A204.1 (cell line): ENCODE measurements at regions not wholly inside any gene's neighbourhood (a gene's known extent, or its start where the extent isn't known, plus 50 kb on each side); places are given as distances from the start of the nearest gene placed in this dataset.

ENCODE experiments used
- FAIRE-seq: peaks from 2 replicates; lab custom pipeline; 2012; peaks lifted over from hg19 to GRCh38; lab: Jason Lieb, UNC

DNA sequence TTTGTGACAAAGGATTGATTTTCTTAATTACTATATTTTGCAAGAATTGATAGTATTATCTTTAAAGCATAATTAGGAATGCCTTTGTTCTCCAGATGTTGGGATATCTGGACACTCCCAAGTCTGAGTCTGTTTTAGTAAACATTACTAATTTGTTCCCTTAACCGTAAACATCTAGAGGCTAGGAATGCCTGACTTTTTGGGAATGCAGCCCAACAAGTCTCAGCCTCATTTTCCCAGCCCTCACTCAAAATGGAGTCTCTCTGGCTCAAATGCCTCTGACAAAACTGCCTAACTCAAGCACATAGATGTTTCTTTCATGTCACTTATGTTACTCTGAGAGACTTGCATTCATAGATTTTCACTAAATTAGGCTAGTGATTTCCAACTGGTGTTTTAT, 297.0 kb upstream of the CLNK start:
- FAIRE-seq: no peak

DNA sequence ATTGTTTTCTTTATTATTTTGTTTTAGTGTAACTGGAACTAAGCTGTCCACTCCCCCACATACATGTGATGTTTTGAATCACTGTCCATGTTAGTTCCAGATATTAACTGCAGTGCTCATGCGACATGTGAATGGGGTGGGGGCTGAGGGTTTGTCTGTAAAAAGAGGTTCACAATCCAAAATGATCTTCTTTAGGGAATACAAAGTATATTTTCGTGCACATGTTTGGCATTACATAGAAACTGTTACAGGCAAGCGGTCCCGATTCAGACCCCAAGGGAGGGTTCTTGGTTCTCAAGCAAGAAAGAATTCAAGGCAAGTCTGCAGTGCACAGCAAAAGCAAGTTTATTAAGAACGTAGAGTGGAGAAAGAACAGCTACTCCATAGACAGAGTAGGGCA, 296.5 kb upstream of the CLNK start:
- FAIRE-seq: no peak

DNA sequence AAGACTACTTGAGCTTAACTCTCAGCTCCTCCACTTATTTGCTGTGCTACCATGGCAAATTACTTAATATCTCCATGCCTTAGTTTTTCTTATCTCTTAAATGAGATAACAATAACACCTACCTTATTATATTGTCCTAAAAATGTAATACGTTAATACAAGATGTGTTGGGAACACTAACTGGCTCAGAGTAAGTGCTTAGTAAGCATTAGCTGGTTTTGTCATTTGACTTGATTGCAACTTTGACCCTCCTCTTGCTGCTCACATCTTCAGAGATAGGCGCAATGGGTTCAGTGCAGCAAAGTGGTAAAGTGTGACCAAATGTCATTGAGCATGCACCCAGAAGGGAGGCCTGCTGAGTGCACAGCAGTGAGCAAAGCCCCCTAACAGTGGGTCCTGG, 294.5 kb upstream of the CLNK start:
- no peak for FAIRE-seq

DNA sequence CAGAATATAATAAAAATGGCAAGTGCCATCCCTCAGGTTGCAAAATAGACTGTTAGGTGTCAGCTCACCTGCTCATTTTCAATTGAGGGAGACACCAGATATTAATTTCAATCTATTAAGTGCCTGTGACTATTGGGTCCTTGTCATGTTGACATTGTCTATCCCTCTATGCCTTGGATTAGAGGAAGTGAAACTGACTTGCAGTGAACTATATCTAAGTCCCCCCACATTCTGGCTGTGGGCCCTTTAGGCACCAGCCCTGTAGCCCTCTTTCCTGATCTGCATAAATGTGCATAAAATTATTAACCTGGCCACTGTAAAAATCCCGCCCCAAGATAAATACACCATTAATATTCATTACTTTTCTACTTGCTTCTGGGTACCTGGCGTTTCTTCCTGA, 293.0 kb upstream of the CLNK start:
- FAIRE-seq: no peak

DNA sequence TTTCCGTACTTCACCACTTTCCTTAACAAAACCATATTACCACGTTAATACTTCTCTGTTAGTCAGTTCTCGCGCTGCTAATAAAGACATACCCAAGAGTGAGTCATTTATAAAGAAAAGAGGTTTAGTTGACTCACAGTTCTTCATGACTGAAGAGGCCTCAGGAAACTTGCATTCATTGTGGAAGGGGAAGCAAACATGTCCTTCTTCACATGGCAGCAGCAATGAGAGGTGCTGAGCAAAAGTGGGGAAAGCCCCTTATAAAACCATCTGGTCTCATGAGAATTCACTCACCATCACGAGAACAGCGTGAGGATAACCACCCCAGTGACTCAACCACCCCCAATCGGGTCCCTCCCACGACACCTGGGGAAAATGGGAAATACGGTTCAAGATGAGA, 289.8 kb upstream of the CLNK start:
- no peak for FAIRE-seq

DNA sequence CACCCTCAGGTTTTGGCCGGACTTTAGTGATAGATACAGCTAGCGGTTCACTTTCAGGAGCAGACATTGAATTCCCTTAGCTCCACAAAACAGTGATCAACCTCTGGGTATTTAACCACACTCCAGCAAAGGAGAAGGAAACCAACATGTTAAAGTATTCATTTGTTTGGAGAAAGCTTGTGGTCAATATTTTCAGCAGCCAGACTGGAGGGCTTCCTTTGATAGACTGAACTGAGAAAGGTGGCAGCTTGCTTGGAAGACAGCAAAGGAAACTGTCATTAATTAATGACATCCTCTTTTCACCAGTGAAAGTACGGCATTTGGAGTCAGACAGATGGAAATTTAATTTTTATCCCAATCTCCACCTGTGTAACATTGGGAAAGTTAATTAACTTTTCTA, 289.1 kb upstream of the CLNK start:
- FAIRE-seq: no peak

DNA sequence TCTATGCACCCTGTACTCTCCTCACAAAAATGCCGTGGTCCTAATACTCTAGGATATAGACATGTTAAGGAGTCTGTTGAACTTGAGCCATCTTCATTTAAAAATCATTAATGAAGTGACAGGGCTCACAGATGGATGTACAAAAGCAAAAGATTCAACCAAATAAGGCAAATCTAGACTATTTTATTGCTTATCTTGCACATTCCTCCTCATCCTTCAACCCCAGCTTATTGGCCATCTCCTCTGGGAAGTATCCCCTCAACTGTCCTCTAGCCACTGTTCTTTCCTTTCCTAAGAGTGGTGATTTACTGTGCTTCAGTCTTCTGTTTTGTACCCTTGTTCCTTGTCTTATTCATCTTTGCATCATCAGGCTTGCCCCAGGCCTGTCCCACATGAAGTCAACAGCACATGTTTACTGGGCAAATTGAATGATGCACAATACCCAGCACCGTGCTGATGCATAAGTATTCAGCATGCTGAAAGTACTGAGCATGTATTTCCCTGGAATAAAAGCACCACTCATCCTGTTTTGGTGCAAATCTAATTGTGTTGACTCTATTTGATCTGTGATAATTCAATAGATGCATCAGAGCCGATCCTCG, 287.3 kb upstream of the CLNK start:
- no peak for FAIRE-seq

DNA sequence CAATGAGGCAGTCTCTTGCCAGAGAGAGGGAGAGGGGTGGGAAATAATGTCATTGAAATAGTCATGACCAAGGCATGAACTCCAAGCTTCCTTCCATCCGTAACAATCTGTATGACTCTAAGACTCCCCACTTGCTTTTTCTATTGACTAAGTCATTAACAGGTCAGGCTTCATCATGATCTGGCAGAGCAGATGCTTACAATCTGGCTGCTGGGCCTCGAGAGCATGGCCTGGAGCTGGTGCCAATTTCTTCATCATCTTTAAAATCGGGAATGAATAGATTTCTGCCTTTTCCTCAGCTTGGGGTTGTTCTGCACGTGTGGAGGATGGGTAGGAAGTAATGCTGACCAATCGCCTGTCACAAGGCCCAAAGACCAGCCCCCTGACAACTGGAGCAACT, 280.6 kb upstream of the CLNK start:
- FAIRE-seq: no peak

DNA sequence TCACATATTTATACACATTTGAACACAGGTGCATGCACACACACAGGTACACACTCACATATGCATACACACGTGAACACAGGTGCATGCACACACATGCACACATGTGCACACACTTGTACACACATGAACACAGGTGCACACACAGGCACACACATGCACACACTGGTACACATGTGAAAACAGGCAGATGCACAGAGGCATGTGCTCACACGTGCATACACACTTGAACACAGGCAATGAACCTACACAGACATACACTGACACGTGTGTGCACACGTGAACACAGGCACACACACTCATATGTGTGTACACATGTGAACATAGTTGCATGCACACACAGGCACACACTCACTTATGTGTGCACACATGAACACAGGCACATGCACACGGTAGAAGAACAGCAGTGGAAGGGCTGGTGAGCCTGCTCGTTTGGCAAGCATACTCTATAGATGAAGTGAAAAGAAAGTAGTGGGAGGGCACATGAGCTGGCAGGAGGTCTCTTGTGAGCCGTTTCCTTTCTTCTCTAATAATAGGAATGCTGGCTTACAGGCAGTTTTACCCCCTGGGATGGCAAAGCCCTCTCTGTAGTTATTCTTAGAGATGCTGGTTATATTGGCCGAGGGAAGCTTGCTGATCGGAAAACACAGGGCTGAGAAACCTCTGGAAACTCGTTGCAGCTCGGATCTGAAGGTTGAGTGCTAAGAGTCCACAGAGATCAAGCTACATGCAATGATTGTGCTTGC, 279.6 kb upstream of the CLNK start:
- FAIRE-seq: no peak

DNA sequence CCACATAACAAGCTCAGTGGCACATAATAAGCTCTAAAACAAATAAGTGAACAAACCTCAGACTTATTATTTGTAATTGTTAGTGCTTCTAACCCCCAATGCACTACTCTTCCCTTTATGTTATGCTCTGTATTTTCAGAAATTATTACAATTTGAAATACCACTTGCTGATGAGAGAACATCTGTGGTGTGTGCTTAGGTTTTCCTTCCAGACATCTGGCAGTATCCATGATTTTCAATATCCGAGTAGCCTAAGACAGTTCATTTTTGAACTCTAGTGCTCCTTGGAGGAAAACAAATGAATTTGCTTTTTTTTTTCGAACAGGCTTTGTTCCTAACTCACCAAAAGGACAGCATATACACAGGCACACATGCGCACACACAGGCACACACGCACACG, 278.7 kb upstream of the CLNK start:
- no peak for FAIRE-seq

DNA sequence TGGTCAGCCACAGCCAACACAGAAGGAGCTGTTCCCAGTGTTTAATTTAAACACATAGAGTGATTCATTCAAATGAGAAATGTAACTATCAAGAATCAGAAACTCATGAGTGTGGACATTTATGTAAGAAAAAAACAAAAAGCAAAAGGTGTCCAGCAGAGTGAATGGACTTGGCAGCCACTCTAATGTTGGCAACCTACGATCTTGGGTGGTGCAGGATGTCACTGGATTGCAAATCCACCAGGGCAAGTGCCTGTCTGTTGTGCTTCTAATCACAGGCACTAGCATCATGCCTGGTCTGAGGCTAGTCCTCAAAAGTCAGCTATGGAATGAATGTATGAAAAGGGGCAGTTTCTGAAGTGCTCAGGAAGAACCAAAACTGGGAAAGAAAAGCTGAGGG, 277.7 kb upstream of the CLNK start:
- FAIRE-seq: no peak

DNA sequence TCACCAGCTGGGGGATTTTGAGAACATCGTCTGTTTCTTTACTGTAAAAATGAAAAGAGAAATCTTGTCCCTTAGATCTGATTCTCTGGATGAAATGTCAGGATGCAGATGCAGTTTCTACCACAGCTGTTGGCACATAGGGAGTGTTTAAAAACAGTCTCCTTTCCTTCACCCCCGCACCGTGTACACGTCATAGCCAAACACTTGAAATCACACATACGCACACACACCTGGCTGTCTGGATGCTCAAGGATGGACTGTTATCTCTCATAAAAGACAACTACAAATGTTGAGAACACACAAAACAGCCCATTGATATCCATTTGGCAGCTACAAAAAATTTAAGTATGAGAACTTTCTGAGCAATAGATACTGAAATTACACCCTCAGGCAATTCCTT, 275.8 kb upstream of the CLNK start:
- FAIRE-seq: no peak

DNA sequence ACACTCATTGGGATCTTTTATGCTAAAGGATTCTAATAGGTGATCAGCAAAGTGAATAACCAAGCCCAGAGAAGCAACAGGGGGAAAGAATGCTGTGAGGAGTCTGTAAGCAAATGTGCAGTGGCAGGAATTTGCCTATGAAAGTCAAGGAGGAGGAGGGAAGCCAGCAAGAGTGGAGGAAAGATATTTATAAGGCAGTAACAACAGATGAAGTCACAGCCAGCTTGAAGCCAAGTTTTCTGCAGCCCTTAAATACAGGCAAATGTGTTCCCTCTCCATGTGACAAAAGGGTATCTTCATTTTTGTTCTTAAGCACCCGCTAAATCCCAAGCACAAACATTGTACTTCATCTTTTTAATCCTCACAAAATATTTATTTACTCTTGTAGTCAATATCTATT, 275.0 kb upstream of the CLNK start:
- no peak for FAIRE-seq

DNA sequence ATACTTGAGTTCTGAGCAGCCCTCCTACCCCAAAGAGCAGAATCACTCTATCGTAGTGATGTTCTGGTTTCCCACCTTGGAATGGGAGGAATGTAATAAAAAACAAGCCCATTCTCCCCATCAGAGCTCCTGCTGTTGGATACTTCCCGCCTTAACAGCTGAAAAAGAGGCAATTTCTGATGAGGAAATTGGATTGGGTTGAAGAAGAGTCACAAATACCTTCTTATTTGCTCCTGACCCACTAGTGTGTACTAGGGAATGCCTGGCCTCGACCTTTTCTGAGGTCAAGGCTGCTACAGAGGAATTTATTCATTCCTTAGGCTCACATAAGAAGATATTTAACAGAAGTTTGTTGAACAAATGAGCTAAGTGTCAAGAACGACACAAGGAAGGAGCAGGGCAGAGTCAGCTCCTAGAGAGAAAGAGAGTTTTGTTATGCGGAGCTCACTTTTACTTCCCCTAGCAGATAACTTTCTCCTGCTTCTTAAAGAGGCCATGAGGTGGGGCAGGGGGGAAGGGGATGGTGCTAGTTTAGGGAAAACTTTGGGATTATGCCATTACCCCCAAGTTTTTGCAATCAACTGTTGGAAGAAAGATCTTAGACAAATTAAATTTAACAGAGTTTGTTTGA, 273.8 kb upstream of the CLNK start:
- no peak for FAIRE-seq

DNA sequence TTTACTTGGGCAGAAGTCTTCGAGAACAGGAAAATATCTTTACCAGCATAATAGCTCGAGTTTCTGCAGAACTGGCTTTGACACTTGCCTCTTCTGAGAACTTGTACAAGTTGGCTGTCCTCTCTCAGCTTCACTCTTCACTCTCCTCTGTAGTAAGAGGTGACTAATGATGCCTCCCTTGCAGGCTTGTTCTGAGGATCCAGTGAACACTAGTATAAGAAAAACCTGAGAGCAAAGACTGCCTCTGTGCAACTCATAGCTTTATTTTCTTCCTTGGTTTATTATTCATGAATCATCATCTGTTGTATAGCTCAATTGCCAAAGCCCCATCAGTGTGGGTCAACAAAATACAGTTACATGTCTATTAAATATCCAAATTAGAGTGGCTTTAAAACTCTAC, 266.7 kb upstream of the CLNK start:
- no peak for FAIRE-seq

DNA sequence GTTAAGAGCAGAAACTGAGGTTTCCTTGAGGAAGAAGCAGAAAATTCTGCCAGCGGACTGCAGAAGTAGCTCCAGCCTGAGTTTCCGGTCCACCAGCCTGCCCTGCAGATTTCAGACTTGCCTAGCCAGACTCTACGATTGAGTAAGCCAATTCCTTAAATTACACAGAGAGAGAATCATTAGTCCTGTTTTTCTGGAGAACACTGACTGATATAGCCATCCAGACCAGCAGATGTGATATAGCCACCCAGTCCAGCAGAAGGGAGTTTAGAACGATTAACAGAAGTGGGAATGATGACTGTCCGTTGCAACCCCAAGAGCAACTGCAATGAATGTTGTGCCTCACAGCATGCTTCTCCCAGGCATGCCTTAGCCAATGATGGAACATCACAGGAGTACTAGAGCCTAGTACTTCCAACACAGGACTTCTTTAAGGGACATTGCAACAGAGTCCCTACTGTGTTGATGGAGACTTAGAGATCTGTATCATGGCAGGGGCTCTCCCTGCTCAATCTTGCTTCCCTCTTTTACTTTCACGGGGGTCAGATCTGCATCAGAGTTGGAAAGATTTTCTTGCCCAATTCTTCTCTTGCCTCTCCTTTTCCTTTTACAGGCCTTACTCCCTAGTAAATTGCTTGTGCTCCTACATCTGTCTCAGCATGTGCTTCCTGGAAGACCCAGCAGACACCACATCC, 264.6 kb upstream of the CLNK start:
- no peak for FAIRE-seq

DNA sequence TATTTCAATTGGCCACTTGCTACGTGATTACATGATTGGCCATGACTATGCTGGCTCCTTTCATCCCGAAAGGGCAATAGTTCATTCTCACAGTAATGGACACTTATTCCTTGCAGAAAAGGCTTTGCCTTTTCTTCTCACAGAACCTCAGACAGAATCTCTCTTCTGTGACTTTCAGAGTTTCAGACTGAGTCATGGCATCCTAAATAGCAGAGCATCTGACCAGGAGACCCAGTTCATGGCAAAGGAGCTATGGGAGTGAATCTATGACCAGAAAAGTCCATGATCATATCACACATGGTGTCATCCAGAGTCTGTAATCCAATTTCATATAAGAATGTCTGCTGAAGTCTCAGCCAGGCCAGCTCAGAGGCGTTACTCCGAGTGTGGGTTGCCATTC, 263.3 kb upstream of the CLNK start:
- FAIRE-seq: no peak

DNA sequence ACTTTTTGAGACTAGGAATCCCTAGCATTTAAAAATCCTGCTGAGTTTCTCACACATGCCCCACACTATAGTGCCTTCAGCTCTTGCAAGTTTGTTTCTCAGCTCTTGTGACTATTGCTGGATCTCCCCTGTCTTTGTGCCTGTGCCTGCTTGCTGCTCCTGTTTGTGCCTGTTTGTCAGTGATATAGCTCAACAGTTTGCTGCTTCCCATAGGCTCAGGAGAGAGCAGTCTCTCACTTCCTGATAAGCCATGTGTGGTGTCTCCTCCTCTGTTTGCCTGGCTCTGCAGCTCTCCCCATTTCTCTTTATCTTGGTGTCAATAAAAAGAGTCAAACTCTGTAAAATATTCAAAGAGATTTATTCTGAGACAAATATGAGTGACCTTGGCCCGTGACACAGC, 259.8 kb upstream of the CLNK start:
- no peak for FAIRE-seq

DNA sequence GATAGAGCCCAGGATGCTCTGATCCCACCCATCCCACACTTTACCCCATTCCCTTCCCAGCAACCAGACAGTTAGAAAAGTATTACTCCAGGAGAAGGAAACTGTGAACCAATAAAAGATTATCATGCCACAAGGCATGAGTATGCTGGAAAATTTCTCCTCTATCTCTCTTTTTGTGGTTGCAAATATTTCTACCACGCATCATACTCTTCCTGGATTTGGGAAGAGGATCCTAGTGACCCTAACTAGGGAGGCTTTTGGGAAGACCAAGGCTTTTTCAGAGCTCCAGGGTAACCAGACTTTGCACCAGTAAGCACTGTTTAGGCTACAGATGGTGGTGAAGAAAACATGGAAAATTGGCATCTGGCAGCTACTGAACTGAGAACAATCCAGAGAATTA, 257.6 kb upstream of the CLNK start:
- FAIRE-seq: no peak

DNA sequence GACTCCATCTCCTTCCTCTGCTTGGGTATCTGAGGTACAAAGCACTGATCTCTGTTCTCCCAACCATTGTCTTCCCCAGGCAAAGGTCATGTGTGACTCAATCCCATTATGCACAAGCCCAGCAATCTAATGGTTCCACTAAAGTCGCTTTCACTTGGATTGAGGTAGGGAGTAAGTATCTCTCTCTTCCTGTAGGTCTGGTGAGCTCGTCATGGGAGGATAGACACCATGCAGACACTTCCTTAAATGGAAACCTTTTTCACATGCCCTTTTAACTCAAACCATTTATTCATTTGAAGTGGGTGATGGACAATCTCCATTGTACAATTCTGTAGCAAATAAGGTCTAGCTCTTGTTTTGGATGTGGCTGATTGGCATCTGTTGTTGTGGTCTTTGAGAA, 245.2 kb upstream of the CLNK start:
- no peak for FAIRE-seq

DNA sequence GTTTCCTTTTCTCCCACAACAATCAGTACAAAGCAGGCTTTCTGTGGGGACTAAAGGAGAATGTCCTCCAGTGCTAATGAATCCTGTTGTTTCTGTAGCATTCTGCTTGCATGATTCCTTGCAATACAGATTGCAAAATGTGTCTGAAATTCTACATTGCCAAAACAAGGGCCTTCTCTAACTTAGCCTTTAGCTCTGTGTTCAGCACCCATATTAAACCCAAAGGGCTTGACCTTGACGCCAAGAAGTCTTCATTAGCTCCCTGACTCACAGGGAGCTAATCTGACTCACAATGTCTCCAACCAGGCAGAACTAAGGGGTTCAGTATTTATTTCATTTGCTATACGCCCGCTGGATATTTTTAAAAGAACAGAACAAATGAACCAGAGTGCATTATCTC, 241.4 kb upstream of the CLNK start:
- FAIRE-seq: no peak

DNA sequence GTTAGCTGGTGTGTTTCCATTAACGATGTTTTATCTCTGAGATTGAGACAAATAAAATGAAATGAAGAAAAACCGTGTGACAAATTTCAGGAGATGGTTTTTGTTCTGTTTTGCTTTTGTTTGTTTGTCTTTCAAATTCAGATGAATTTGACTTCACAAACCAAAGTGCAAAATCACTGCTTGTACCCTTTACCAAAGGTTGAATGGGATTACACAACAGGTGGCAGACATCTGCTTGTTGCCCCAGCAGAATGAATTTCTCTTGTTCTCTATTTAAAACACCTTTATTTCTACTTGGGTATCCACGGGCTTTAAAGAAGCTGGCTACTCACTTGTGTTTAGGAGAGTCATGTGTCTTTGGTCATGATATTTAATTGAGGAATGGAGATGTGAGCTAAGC, 239.7 kb upstream of the CLNK start:
- no peak for FAIRE-seq

DNA sequence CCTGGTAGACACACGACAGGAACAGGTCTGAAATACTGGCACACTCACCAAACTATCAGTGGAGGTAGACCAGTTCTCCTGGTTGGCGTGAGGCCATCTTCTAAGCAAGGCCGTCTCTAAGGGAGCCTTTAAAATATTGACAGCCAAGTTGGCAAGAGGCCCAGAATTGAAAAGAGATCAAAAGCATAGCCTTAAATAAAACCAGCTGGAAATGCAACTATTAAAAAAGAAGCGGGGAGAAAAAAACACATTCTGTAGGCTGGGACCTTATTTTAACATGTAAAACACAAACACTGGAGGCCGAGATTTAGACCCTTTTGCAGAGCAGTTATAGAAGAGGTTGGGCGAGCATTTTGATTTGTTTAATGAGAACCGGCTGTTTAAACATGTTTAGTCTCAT, 233.0 kb upstream of the CLNK start:
- no peak for FAIRE-seq

DNA sequence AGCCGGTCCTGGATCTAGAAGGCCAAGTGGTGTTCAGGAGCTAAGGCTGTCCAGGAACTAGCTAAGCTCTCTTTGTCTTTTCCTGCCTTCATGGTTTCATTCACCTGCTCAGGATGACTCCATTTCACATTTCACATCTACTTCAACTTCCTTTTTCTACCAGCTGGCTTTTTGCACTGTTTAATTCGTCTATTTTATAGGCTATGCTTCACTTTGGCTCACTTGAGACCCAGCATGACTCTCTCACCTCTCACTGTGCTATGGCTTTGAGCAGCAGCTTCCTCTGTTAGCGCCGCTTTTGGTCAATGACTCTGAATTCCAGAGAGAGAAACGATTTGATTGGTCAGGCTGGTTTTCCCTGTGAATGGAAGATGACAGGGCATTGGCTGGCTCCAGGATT, 213.5 kb upstream of the CLNK start:
- no peak for FAIRE-seq
